Tibial artery (tissue), 4 donors: ENCODE measurements at regions not wholly inside any gene's neighbourhood (a gene's known extent, or its start where the extent isn't known, plus 50 kb on each side); places are given as distances from the start of the nearest gene placed in this dataset.

Experiments
- DNase-seq, 2 donors: peaks; one replicate each; pipeline ENCODE4 v3.0.0-alpha.2; 2019
- H3K27ac ChIP-seq, 2 donors: fragments of 200-600 bp; sonication (generic) in 1 of 2; 1 replicate in 1 of 2; 2 replicates in 1 of 2; pipeline ENCODE4 v1.5.1; 2018 to 2019; ENCODE audit warnings: mild to moderate bottlenecking in 1 of 2
- H3K27me3 ChIP-seq, 2 donors: fragments of 200-600 bp; sonication (generic) in 1 of 2; one replicate each; pipeline versions ENCODE4 v1.5.1 to v1.6.0; 2016 to 2019
- H3K36me3 ChIP-seq, 3 donors: fragments of 200-600 bp; sonication (generic) in 2 of 3; one replicate each; pipeline ENCODE4 v1.5.1; 2016 to 2019; ENCODE audit warnings: mild to moderate bottlenecking in 2 of 3
- H3K4me1 ChIP-seq, 4 donors: fragments of 200-600 bp; sonication (generic) in 2 of 4; 1 replicate in 3 of 4; 2 replicates in 1 of 4; pipeline ENCODE4 v1.5.1; 2016 to 2019
- H3K4me3 ChIP-seq, 2 donors: fragments of 200-600 bp; sonication (generic) in 1 of 2; 1 replicate in 1 of 2; 2 replicates in 1 of 2; pipeline ENCODE4 v1.5.1; 2018 to 2019; ENCODE audit warnings: mild to moderate bottlenecking in 2 of 2
- H3K9me3 ChIP-seq, 3 donors: fragments of 200-600 bp; sonication (generic) in 1 of 3; one replicate each; pipeline ENCODE4 v1.5.1; 2016 to 2019
- CTCF ChIP-seq, 2 experiments: fragments of 200-600 bp in 1 of 2; fragments of 450-650 bp in 1 of 2; IDR thresholded peaks; one replicate each; pipeline ENCODE4 v1.5.1; 2017 to 2019; ENCODE audit warnings: antibody characterized with exemption in 2 of 2, mild to moderate bottlenecking in 1 of 2, moderate library complexity in 1 of 2
- intact Hi-C: fragments of 100-400 bp; cut with DNase I; formaldehyde crosslinking; loops from one replicate; pipeline ENCODE4 v1.15.0; 2023; ENCODE audit warnings: low total_unique reads

- Histone ChIP-seq H3K36me3 (no peaks in the 10 kb centered on the region), H3K27me3 (no peaks in the 10 kb centered on the region), H3K4me3 (no peak overlapping the region), H3K9me3 (no peaks in the 10 kb centered on the region), H3K27ac (no peak overlapping the region), H3K4me1 (no peaks in the 10 kb centered on the region)
- TF ChIP-seq CTCF (IDR thresholded peaks at IDR 0.05), result no peak
- intact Hi-C loops, result no loop called here
- no peak for DNase-seq
These were observed 176.7 kb downstream of the KLHL28 start for GRCh38 chr14:44785096-44785495.

- no peaks in the 10 kb centered on the region for H3K9me3 ChIP-seq
- no peak overlapping the region for H3K27ac ChIP-seq
- no peaks in the 10 kb centered on the region for H3K27me3 ChIP-seq
- no peaks in the 10 kb centered on the region for H3K36me3 ChIP-seq
- intact Hi-C loops, result no loop called here
- no peak for DNase-seq
- H3K4me1 ChIP-seq, result no peaks in the 10 kb centered on the region
- H3K4me3 ChIP-seq, result no peak overlapping the region
- no peak for TF ChIP-seq CTCF (IDR thresholded peaks at IDR 0.05)
These were observed 177.8 kb downstream of the KLHL28 start for GRCh38 chr14:44783901-44784300.

- no peak overlapping the region for H3K27ac ChIP-seq
- intact Hi-C loops, result no loop called here
- no peaks in the 10 kb centered on the region for H3K9me3 ChIP-seq
- TF ChIP-seq CTCF (IDR thresholded peaks at IDR 0.05), result no peak
- no peak overlapping the region for H3K4me3 ChIP-seq
- H3K27me3 ChIP-seq, result no peaks in the 10 kb centered on the region
- no peaks in the 10 kb centered on the region for H3K4me1 ChIP-seq
- no peak for DNase-seq
- H3K36me3 ChIP-seq, result no peaks in the 10 kb centered on the region
These were observed 178.9 kb downstream of the KLHL28 start for GRCh38 chr14:44782775-44783238.

GRCh38 chr14:44780989-44781388 is 180.8 kb downstream of the KLHL28 start:
- TF ChIP-seq CTCF (IDR thresholded peaks at IDR 0.05), result no peak
- intact Hi-C loops, result no loop called here

GRCh38 chr14:44778604-44779003 is 183.1 kb downstream of the KLHL28 start:
- no peak overlapping the region for H3K27ac ChIP-seq
- no peaks in the 10 kb centered on the region for H3K4me1 ChIP-seq
- intact Hi-C loops, result no loop called here
- no peaks in the 10 kb centered on the region for H3K9me3 ChIP-seq
- no peaks in the 10 kb centered on the region for H3K36me3 ChIP-seq
- no peak for TF ChIP-seq CTCF (IDR thresholded peaks at IDR 0.05)
- H3K27me3 ChIP-seq, result no peaks in the 10 kb centered on the region
- no peak overlapping the region for H3K4me3 ChIP-seq
- DNase-seq, result no peak

More at GRCh38 chr14:44780989-44781388, 180.8 kb downstream of the KLHL28 start:
- Histone ChIP-seq H3K27ac (no peak overlapping the region), H3K9me3 (no peaks in the 10 kb centered on the region), H3K36me3 (no peaks in the 10 kb centered on the region), H3K4me3 (no peak overlapping the region), H3K4me1 (no peaks in the 10 kb centered on the region), H3K27me3 (no peaks in the 10 kb centered on the region)
- DNase-seq, result no peak

GRCh38 chr14:44777584-44777983 is 184.2 kb downstream of the KLHL28 start:
- no peaks in the 10 kb centered on the region for H3K4me1 ChIP-seq
- intact Hi-C loops, result no loop called here

More at GRCh38 chr14:44777584-44777983, 184.2 kb downstream of the KLHL28 start:
- Histone ChIP-seq H3K36me3 (no peaks in the 10 kb centered on the region), H3K4me3 (no peak overlapping the region), H3K27ac (no peak overlapping the region), H3K9me3 (no peaks in the 10 kb centered on the region), H3K27me3 (no peaks in the 10 kb centered on the region)
- DNase-seq, result no peak
- TF ChIP-seq CTCF (IDR thresholded peaks at IDR 0.05), result no peak
